ENCODE measurements at regions not wholly inside any gene's neighbourhood (a gene's known extent, or its start where the extent isn't known, plus 50 kb on each side); places are given as distances from the start of the nearest gene placed in this dataset.
A peak's percentile ranks its signal among the peaks of the same experiment; 100 is the strongest.

- no peak for DNase-seq (ENCODE audit: low spot score)
Measured at GRCh38 chr2:217340176-217340575, 480.3 kb upstream of the TNP1 start.

GRCh38 chr2:217339753-217340152, 479.9 kb upstream of the TNP1 start:
- no peak for DNase-seq (ENCODE audit: low spot score)

GRCh38 chr2:217338306-217338916, 478.5 kb upstream of the TNP1 start:
- no peak for DNase-seq (ENCODE audit: low spot score)

- DNase-seq (ENCODE audit: low spot score), result no peak
Measured at GRCh38 chr2:217337771-217338170, 477.9 kb upstream of the TNP1 start.

GRCh38 chr2:217336694-217337093, 476.8 kb upstream of the TNP1 start:
- DNase-seq (ENCODE audit: low spot score), result no peak

- no peak for DNase-seq (ENCODE audit: low spot score)
Measured at GRCh38 chr2:217335341-217335966, 475.6 kb upstream of the TNP1 start.

GRCh38 chr2:217334561-217334960, 474.7 kb upstream of the TNP1 start:
- DNase-seq (ENCODE audit: low spot score), result no peak

- no peak for DNase-seq (ENCODE audit: low spot score)
Measured at GRCh38 chr2:217332866-217333265, 473.0 kb upstream of the TNP1 start.

GRCh38 chr2:217332417-217332791, 472.5 kb upstream of the TNP1 start:
- no peak for DNase-seq (ENCODE audit: low spot score)

- no peak for DNase-seq (ENCODE audit: low spot score)
Measured at GRCh38 chr2:217331523-217332416, 471.9 kb upstream of the TNP1 start.

- no peak for DNase-seq (ENCODE audit: low spot score)
Measured at GRCh38 chr2:217330647-217331046, 470.8 kb upstream of the TNP1 start.

GRCh38 chr2:217329023-217329431, 469.2 kb upstream of the TNP1 start:
- no peak for DNase-seq (ENCODE audit: low spot score)

- no peak for DNase-seq (ENCODE audit: low spot score)
Measured at GRCh38 chr2:217328622-217328978, 468.7 kb upstream of the TNP1 start.

- DNase-seq (ENCODE audit: low spot score), result no peak
Measured at GRCh38 chr2:217327953-217328621, 468.2 kb upstream of the TNP1 start.

- no peak for DNase-seq (ENCODE audit: low spot score)
Measured at GRCh38 chr2:217326238-217327022, 466.6 kb upstream of the TNP1 start.

- DNase-seq (ENCODE audit: low spot score), result no peak
Measured at GRCh38 chr2:217325816-217326215, 466.0 kb upstream of the TNP1 start.

GRCh38 chr2:217325251-217325650, 465.4 kb upstream of the TNP1 start:
- DNase-seq (ENCODE audit: low spot score), result peak; percentile 71

GRCh38 chr2:217316743-217317142, 456.9 kb upstream of the TNP1 start:
- DNase-seq (ENCODE audit: low spot score), result no peak

GRCh38 chr2:217314021-217314460, 454.2 kb upstream of the TNP1 start:
- no peak for DNase-seq (ENCODE audit: low spot score)

GRCh38 chr2:217313386-217313785, 453.5 kb upstream of the TNP1 start:
- no peak for DNase-seq (ENCODE audit: low spot score)

GRCh38 chr2:217309056-217309455, 449.2 kb upstream of the TNP1 start:
- DNase-seq (ENCODE audit: low spot score), result no peak
